Choroid plexus epithelial cell (primary cell): ENCODE measurements at regions not wholly inside any gene's neighbourhood (a gene's known extent, or its start where the extent isn't known, plus 50 kb on each side); places are given as distances from the start of the nearest gene placed in this dataset.
"Not testable (repeated sequence)": the region's sequence is repeated elsewhere in the genome, so short reads cannot be mapped to it uniquely, and the experiment has no call there.

Experiments used
- DNase-seq: peaks from one replicate; pipeline ENCODE4 v3.0.0-alpha.2; 2010; ENCODE audit warnings: low read depth
- H3K4me3 ChIP-seq: 2 replicates; pipeline ENCODE4 v1.5.1; 2011; ENCODE audit warnings: low read depth, mild to moderate bottlenecking, control low read depth, low read length, moderate library complexity
- CTCF ChIP-seq: conservative IDR thresholded peaks from 2 replicates; pipeline ENCODE4 v1.5.1; 2011; ENCODE audit warnings: low read depth, mild to moderate bottlenecking, control low read depth, inconsistent platforms, low read length, moderate library complexity

GRCh38 chr19:33866696-33867095, 70.0 kb downstream of the KCTD15 start:
- DNase-seq, result no peak
- TF ChIP-seq CTCF, result no peak
- H3K4me3 ChIP-seq, result no peak overlapping the region

- DNase-seq, result peak; percentile 8
- TF ChIP-seq CTCF, result no peak
- peak overlapping the region; percentile 41 for H3K4me3 ChIP-seq
Observed at GRCh38 chr19:33868076-33868735, 71.5 kb downstream of the KCTD15 start.

GRCh38 chr19:33868788-33869412, 72.2 kb downstream of the KCTD15 start:
- DNase-seq, result peak; percentile 51
- TF ChIP-seq CTCF, result peak; percentile 27
- H3K4me3 ChIP-seq, result peak overlapping the region; percentile 41

GRCh38 chr19:33870298-33870932, 73.7 kb downstream of the KCTD15 start:
- DNase-seq, H3K4me3 ChIP-seq: not testable (repeated sequence)

- no peak for DNase-seq
- TF ChIP-seq CTCF, result no peak
Observed at GRCh38 chr19:33871605-33872004, 74.9 kb downstream of the KCTD15 start.

GRCh38 chr19:33872445-33873320, 76.0 kb downstream of the KCTD15 start:
- no peak for DNase-seq
- TF ChIP-seq CTCF, result no peak

More at GRCh38 chr19:33871605-33872004, 74.9 kb downstream of the KCTD15 start:
- no peak overlapping the region for H3K4me3 ChIP-seq

GRCh38 chr19:33875071-33875470, 78.4 kb downstream of the KCTD15 start:
- TF ChIP-seq CTCF, result no peak
- H3K4me3 ChIP-seq, result no peak overlapping the region
- DNase-seq, result no peak

More at GRCh38 chr19:33872445-33873320, 76.0 kb downstream of the KCTD15 start:
- no peak overlapping the region for H3K4me3 ChIP-seq
